ENCODE measurements at regions not wholly inside any gene's neighbourhood (a gene's known extent, or its start where the extent isn't known, plus 50 kb on each side); places are given as distances from the start of the nearest gene placed in this dataset.

- TF ChIP-seq PHF8 (IDR thresholded peaks at IDR 0.05; ENCODE audit: borderline replicate concordance, low read depth): no peak
- no peak for TF ChIP-seq JUNB (IDR thresholded peaks at IDR 0.05)
- TF ChIP-seq POLR2A (IDR thresholded peaks at IDR 0.05; ENCODE audit: low read length): no peak
- TF ChIP-seq KDM1A (IDR thresholded peaks at IDR 0.05; ENCODE audit: low read depth): no peak
Observed at GRCh38 chr18:47696870-47697269, 233.6 kb downstream of the SMAD2 start.

Data from A549 (cell line).